PC-9 (cell line): ENCODE measurements at regions not wholly inside any gene's neighbourhood (a gene's known extent, or its start where the extent isn't known, plus 50 kb on each side); places are given as distances from the start of the nearest gene placed in this dataset.

ENCODE experiments used
- CTCF ChIP-seq: fragments of 200-600 bp; sonication (generic); conservative IDR thresholded peaks from 2 replicates; pipeline ENCODE4 v1.6.1; 2017; ENCODE audit warnings: mixed run types, antibody characterized with exemption, mild to moderate bottlenecking, moderate library complexity
- EZH2 ChIP-seq: fragments of 200-600 bp; sonication (generic); IDR thresholded peaks from 2 replicates; pipeline ENCODE4 v1.8.0; 2017; ENCODE audit warnings: antibody characterized with exemption, low read depth

GRCh38 chr16:86835982-86836381, 257.6 kb downstream of the FOXL1 start:
- TF ChIP-seq CTCF: no peak
- no peak for TF ChIP-seq EZH2
